ENCODE measurements at regions not wholly inside any gene's neighbourhood (a gene's known extent, or its start where the extent isn't known, plus 50 kb on each side); places are given as distances from the start of the nearest gene placed in this dataset.

- Histone ChIP-seq H3K4me3 (ENCODE audit: low read depth, low read length, poor library complexity, severe bottlenecking) (no peak overlapping the region), H3K9me2 (ENCODE audit: low read depth, low read length) (no peaks in the 10 kb centered on the region), H3K27ac (ENCODE audit: low read depth, low read length, poor library complexity, severe bottlenecking) (no peak overlapping the region), H3F3A (ENCODE audit: insufficient read depth, low read length) (no peaks in the 10 kb centered on the region), H3K4me1 (ENCODE audit: insufficient read depth, low read length, severe bottlenecking) (peaks cover 25% of the 10 kb centered on the region), H3K27me3 (ENCODE audit: insufficient read depth, low read length) (no peaks in the 10 kb centered on the region), H3K9me3 (ENCODE audit: low read length) (no peaks in the 10 kb centered on the region), H2AFZ (ENCODE audit: low read length) (no peak overlapping the region), H3K4me2 (ENCODE audit: low read length) (no peak overlapping the region), H3K79me2 (ENCODE audit: insufficient read depth, low read length) (no peaks in the 10 kb centered on the region), H3K9ac (ENCODE audit: low read length) (no peak overlapping the region), H4K20me1 (ENCODE audit: insufficient read depth, low read length) (no peaks in the 10 kb centered on the region), H3K36me3 (ENCODE audit: insufficient read depth, low read length) (no peaks in the 10 kb centered on the region)
- TF ChIP-seq CTCF (IDR thresholded peaks at IDR 0.05; ENCODE audit: low read length): no peak
Observed at GRCh38 chr6:12477616-12478015, 187.5 kb downstream of the EDN1 start.

DNA sequence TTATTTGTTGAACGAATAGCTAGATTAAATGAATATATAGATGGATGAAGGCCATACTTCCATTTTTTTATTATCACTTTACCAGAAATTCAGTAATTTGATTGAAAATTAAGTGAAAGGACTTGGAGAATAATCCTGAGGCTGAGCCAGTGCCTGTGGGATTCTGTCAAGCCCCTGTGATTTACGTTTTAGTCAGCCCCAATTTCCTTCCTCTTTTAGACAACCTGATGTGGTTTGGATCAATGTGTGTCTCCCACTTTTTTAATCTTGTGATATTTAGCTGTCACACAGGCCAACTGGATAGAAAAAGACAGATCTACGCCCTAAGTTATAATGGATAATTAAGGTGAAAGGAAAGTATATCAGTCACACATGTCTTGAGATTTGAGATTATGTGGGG lies 188.8 kb downstream of the EDN1 start:
- no peak overlapping the region for H3K4me2 ChIP-seq (ENCODE audit: low read length)
- no peak overlapping the region for H2AFZ ChIP-seq (ENCODE audit: low read length)
- no peak overlapping the region for H3K4me3 ChIP-seq (ENCODE audit: low read depth, low read length, poor library complexity, severe bottlenecking)
- H3K4me1 ChIP-seq (ENCODE audit: insufficient read depth, low read length, severe bottlenecking): peaks cover 32% of the 10 kb centered on the region
- no peaks in the 10 kb centered on the region for H3K27me3 ChIP-seq (ENCODE audit: insufficient read depth, low read length)
- TF ChIP-seq CTCF (IDR thresholded peaks at IDR 0.05; ENCODE audit: low read length): no peak
- no peak for TF ChIP-seq EZH2 (IDR thresholded peaks at IDR 0.05; ENCODE audit: borderline replicate concordance, low read length)
- H4K20me1 ChIP-seq (ENCODE audit: insufficient read depth, low read length): no peaks in the 10 kb centered on the region
- no peak overlapping the region for H3K27ac ChIP-seq (ENCODE audit: low read depth, low read length, poor library complexity, severe bottlenecking)
- H3K9me2 ChIP-seq (ENCODE audit: low read depth, low read length): no peaks in the 10 kb centered on the region
- no peaks in the 10 kb centered on the region for H3K36me3 ChIP-seq (ENCODE audit: insufficient read depth, low read length)
- H3F3A ChIP-seq (ENCODE audit: insufficient read depth, low read length): no peaks in the 10 kb centered on the region
- H3K9me3 ChIP-seq (ENCODE audit: low read length): no peaks in the 10 kb centered on the region
- no peaks in the 10 kb centered on the region for H3K79me2 ChIP-seq (ENCODE audit: insufficient read depth, low read length)
- H3K9ac ChIP-seq (ENCODE audit: low read length): no peak overlapping the region

GRCh38 chr6:12479451-12479850 lies 189.3 kb downstream of the EDN1 start:
- Histone ChIP-seq H3K4me2 (ENCODE audit: low read length) (no peak overlapping the region), H3K4me3 (ENCODE audit: low read depth, low read length, poor library complexity, severe bottlenecking) (no peak overlapping the region), H3K9me2 (ENCODE audit: low read depth, low read length) (no peaks in the 10 kb centered on the region)

More at GRCh38 chr6:12479451-12479850, 189.3 kb downstream of the EDN1 start:
- TF ChIP-seq EZH2 (IDR thresholded peaks at IDR 0.05; ENCODE audit: borderline replicate concordance, low read length) (no peak), CTCF (IDR thresholded peaks at IDR 0.05; ENCODE audit: low read length) (no peak)
- H3F3A ChIP-seq (ENCODE audit: insufficient read depth, low read length): no peaks in the 10 kb centered on the region
- H3K27me3 ChIP-seq (ENCODE audit: insufficient read depth, low read length): no peaks in the 10 kb centered on the region
- H3K9me3 ChIP-seq (ENCODE audit: low read length): no peaks in the 10 kb centered on the region
- H3K4me1 ChIP-seq (ENCODE audit: insufficient read depth, low read length, severe bottlenecking): peaks cover 32% of the 10 kb centered on the region
- H3K36me3 ChIP-seq (ENCODE audit: insufficient read depth, low read length): no peaks in the 10 kb centered on the region
- H3K9ac ChIP-seq (ENCODE audit: low read length): no peak overlapping the region
- no peaks in the 10 kb centered on the region for H4K20me1 ChIP-seq (ENCODE audit: insufficient read depth, low read length)
- H3K79me2 ChIP-seq (ENCODE audit: insufficient read depth, low read length): no peaks in the 10 kb centered on the region
- H2AFZ ChIP-seq (ENCODE audit: low read length): no peak overlapping the region
- H3K27ac ChIP-seq (ENCODE audit: low read depth, low read length, poor library complexity, severe bottlenecking): no peak overlapping the region
